ENCODE measurements at regions not wholly inside any gene's neighbourhood (a gene's known extent, or its start where the extent isn't known, plus 50 kb on each side); places are given as distances from the start of the nearest gene placed in this dataset.
"Not testable (repeated sequence)": the region's sequence is repeated elsewhere in the genome, so short reads cannot be mapped to it uniquely, and the experiment has no call there.

DNA sequence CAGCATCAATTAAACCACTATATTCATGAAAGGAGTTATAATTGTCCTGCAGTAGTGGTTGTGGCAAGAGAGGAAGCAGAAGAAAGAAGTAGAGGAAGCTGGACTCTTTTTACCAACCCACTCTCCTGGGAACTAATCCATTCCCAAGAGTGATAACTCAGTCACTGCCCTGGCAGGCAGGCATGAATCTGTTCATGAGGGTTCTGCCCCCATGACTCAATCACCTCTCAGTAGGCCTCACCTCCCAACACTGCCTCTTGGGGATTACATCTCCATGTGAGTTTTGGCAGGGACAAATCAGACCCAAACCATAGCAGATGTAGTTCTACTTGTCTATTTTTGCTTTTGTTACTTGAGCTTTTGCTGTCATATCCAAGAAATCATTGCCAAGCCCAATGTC, 232.7 kb upstream of the MAP2 start:
- no peak for DNase-seq

DNA sequence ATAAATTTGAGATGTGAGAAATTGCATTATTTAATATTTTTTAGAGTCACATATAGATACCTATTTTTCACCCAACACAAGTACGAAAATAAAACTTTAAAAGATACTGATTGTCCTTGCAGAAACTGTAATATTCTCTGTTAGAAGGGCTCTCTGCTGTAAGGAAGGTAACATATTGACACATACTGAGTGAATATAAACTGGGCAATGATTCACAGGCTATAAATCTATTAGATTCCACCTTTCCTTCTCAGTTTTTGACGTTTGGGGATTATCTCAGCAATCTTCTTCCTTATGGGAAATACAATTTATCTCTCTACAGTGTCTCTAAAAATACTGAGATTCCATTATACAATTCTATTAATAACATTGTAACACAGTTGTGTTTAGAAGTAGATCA, 229.1 kb upstream of the MAP2 start:
- DNase-seq: no peak

DNA sequence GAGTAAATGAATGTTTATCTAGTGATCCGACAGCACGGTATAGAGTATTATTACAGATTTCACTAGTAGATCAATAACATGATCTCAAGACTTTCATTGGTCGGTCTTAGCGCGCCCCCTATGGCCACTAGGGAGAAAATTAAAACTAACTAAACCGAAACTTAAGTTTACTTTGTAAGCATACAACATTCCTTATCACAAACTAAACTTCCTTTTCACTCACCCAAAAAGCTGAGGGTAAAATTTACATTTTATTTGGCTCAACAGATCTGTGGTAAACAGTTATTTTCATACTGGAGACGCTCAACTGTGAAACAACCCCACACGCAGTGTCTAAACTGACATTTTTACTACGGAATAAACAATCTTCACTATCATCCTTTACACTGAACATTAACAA, 215.6 kb upstream of the MAP2 start:
- DNase-seq: no peak

DNA sequence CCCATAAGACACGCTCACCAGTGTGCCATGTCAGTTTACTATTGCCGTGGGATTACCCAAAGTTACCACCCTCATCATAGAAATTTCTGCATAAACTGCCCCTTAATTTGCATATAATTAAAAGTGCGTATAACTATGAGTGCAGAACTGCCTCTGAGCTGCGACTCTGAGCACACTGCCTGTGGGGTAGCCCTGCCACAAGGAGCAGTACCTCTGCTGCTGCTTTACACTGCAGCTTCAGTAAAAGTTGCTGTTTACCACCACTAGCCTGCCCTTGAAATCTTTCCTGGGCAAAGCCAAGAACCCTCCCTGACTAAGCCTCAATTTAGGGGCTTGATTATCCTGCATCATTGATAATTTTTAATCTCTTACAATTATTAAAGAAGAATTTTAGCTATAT, 213.9 kb upstream of the MAP2 start:
- DNase-seq: no peak

DNA sequence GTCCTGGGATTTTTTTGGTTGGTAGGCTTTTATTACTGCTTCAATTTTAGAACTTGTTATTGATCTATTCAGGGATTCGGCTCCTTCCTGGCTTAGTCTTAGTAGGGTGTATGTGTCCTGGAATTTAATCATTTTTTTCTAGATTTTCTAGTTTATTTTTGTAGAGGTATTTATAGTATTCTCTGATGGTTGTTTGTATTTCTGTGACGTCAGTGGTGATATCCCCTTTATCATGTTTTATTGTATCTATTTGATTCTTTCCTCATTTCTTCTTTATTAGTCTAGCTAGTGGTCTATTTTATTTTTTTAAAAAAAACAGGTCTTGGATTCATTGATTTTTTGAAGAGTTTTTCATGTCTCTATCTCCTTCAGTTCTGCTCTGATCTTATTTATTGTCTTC, 193.3 kb upstream of the MAP2 start:
- DNase-seq: no peak

- DNase-seq: peak; percentile 2
Observed at GRCh38 chr2:209236377-209236776, 187.5 kb upstream of the MAP2 start.

GRCh38 chr2:209238765-209239584, 184.9 kb upstream of the MAP2 start:
- DNase-seq: no peak

GRCh38 chr2:209239585-209239938, 184.3 kb upstream of the MAP2 start:
- DNase-seq: no peak

- no peak for DNase-seq
Observed at GRCh38 chr2:209240204-209240603, 183.6 kb upstream of the MAP2 start.

GRCh38 chr2:209253544-209253943, 170.3 kb upstream of the MAP2 start:
- DNase-seq: no peak

DNA sequence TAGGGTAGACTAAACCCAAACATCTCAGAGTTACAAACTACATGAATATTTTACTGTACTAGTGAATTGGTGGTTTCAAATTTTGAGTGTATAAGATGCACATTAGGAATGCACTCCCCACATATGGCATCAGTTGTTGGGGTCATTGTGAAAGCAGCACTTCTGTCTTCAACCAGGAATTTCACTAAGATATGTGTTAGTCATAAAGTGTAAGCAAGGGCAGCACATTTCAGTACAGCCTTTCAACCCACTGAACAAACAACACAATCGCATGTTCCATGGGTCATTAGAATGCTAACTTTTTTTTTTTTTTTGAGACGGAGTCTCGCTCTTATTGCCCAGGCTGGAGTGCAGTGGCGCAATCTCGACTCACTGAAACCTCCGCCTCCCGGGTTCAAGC, 164.1 kb upstream of the MAP2 start:
- DNase-seq: no peak

- no peak for DNase-seq
Observed at GRCh38 chr2:209260281-209260680, 163.6 kb upstream of the MAP2 start.

- DNase-seq: not testable (repeated sequence)
Observed at GRCh38 chr2:209261366-209262053, 162.3 kb upstream of the MAP2 start.

DNA sequence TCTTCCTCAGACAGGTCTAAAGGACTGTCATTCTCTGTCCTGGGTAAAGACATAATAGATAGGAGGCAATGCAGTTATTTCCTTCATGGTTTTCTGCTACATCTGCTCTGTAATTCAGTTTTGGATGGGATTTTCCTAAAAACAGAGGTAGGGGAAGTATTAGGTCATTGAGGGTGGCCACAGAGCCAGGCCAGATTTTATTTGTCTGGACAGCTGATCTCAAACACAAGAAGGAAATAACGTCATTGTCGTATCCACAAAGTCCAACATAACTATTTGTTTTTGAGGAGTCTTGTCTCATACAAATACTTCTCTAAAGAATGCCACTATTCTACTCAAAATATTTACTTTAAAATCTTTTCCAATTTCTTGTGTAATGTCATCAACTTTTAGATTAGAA, 154.8 kb upstream of the MAP2 start:
- no peak for DNase-seq

- no peak for DNase-seq
Observed at GRCh38 chr2:209276000-209276399, 147.8 kb upstream of the MAP2 start.

DNA sequence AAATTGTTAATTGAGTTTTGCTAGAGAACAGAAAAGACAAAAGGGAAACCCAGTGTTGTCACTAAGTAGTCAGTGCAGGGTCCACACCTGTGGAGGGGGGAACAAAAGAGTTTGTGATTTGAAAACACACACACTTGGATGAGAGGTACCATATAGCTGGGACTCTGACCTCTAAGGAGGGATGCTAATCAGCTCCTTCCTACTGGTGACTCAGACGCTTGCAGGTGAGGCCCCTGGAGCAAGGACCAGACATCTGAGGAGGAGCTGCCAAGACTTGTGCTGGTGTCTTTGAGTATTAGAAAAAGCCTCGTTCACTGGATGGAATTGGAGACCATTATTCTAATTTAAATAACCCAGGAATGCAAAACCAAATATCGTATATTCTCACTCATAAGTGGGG, 146.4 kb upstream of the MAP2 start:
- DNase-seq: no peak

DNA sequence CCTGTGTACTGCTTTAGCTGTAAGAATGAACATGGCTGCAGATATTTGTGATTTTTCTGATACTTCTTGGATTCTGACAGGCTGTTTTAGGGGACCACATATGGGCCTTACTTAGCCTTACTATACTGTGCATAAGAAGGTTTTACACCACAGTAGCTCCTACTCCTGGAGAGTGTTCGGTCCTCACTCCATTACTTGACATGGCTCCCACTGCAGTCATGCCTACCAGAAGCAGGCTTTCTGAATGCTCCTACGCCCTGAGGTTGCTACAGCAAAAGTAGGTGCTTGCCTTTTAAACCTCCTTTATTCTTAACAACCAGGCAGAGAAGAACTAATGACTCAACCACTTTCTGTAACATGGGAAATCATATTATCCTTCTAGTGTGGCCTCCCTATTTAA, 125.2 kb upstream of the MAP2 start:
- DNase-seq: no peak

DNA sequence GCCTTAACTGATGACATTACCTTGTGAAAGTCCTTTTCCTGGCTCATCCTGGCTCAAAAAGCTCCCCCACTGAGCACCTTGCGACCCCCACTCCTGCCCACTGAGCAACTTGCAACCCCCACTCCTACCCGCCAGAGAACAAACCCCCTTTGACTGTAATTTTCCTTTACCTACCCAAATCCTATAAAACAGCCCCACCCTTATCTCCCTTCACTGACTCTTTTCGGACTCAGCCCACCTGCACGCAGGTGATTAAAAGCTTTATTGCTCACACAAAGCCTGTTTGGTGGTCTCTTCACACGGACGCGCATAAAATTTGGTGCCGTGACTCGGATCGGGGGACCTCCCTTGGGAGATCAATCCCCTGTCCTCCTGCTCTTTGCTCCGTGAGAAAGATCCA, 124.4 kb upstream of the MAP2 start:
- not testable (repeated sequence) for DNase-seq

GRCh38 chr2:209300766-209301165, 123.1 kb upstream of the MAP2 start:
- not testable (repeated sequence) for DNase-seq

GRCh38 chr2:209305026-209305425, 118.8 kb upstream of the MAP2 start:
- no peak for DNase-seq

- no peak for DNase-seq
Observed at GRCh38 chr2:209305746-209306196, 118.1 kb upstream of the MAP2 start.

DNA sequence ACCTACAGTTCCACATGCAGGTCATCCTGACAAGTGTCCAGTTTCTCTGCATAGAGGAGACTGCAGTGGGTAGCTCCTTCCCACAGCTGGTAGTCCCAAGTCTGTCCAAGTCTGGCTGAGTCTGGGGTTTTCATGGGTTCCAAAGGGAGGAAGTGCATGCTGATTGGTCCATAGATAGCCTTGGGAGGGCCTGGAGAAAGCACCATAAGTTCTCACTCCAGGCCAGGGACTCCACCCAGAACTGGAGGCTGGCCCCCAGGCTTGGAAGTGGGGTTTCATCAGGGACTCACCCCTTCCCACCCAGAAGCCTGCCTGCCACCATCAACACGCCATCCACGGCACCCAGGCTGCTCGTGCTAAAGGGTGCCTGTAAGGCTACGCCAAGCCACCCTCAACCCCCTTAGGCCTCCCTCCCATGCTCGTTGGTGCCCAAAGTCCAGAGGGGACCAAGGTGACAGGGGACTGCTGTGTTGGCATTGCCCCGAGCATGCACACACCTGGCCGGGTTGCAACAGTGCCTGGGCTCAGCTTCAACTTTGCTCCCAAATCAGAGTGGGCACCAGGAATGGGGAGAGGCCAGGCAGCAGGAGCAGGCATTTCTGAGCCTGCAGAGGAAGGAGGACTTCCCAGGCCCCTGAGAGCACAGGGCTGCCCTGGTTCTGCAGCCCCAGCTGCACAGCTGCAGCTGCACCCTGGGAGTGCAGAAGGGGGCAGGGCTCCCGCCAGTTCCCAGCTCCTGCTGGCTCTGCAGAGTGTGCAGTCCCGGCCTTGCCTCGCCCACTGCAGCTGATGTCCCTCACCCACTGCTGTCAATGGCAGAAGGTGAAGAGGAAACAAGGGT, 116.5 kb upstream of the MAP2 start:
- DNase-seq: no peak

GRCh38 chr2:209308415-209308814, 115.4 kb upstream of the MAP2 start:
- DNase-seq: no peak

GRCh38 chr2:209311948-209312347, 111.9 kb upstream of the MAP2 start:
- no peak for DNase-seq
